Transverse colon (tissue), 3 donors: ENCODE measurements at regions not wholly inside any gene's neighbourhood (a gene's known extent, or its start where the extent isn't known, plus 50 kb on each side); places are given as distances from the start of the nearest gene placed in this dataset.

Experiments used
- CTCF ChIP-seq, 5 experiments: fragments of 200-600 bp in 3 of 5; fragments of 450-650 bp in 2 of 5; sonication (generic) in 3 of 5; IDR thresholded peaks; 1 replicate in 2 of 5; 2 replicates in 3 of 5; pipeline ENCODE4 v1.5.1; 2016 to 2017; ENCODE audit warnings: antibody characterized with exemption in 5 of 5, inconsistent platforms in 3 of 5, mild to moderate bottlenecking in 2 of 5, moderate library complexity in 1 of 5
- EP300 ChIP-seq: sonication (generic); formaldehyde crosslinking; IDR thresholded peaks from one replicate; pipeline ENCODE4 v1.6.1; 2017; ENCODE audit warnings: antibody characterized with exemption, low read depth
- POLR2A ChIP-seq: fragments of 450-650 bp; IDR thresholded peaks from one replicate; pipeline ENCODE4 v1.6.1; 2016; ENCODE audit warnings: antibody characterized with exemption, mild to moderate bottlenecking, moderate library complexity

- TF ChIP-seq CTCF (IDR thresholded peaks at IDR 0.05) (no peak), POLR2A (no peak), EP300 (no peak)
These were observed 402.6 kb upstream of the KIF2B start for GRCh38 chr17:53420035-53420641.
